WERI-Rb-1 (cell line): ENCODE measurements at regions not wholly inside any gene's neighbourhood (a gene's known extent, or its start where the extent isn't known, plus 50 kb on each side); places are given as distances from the start of the nearest gene placed in this dataset.

Source experiments
- DNase-seq: peaks from one replicate; pipeline ENCODE4 v3.0.0-alpha.2; 2020
- H3K27ac ChIP-seq: fragments of 250-450 bp; sonication (Bioruptor Pico); 2 replicates; pipeline ENCODE4 v1.5.1; 2020; ENCODE audit warnings: mild to moderate bottlenecking, moderate library complexity
- H3K27me3 ChIP-seq: fragments of 250-450 bp; sonication (Bioruptor Pico); 2 replicates; pipeline ENCODE4 v1.5.1; 2021; ENCODE audit warnings: mild to moderate bottlenecking, low read depth, moderate library complexity; ENCODE audit not compliant: insufficient read depth, severe bottlenecking
- H3K36me3 ChIP-seq: fragments of 250-450 bp; sonication (Bioruptor Pico); 2 replicates; pipeline ENCODE4 v1.5.1; 2020; ENCODE audit warnings: mild to moderate bottlenecking, moderate library complexity
- H3K4me3 ChIP-seq: 2 replicates; pipeline ENCODE4 v1.5.1; 2011; ENCODE audit warnings: low read depth, mild to moderate bottlenecking, control low read depth, low read length
- H3K9me3 ChIP-seq: fragments of 250-450 bp; sonication (Bioruptor Pico); 2 replicates; pipeline ENCODE4 v1.5.1; 2021; ENCODE audit warnings: mild to moderate bottlenecking, moderate library complexity; ENCODE audit not compliant: severe bottlenecking
- TF ChIP-seq, protein P1 (sequence below): IDR thresholded peaks from 2 replicates; pipeline ENCODE4 v1.5.1; 2011; ENCODE audit warnings: low read depth, mild to moderate bottlenecking, control low read depth, inconsistent platforms, low read length

DNA sequence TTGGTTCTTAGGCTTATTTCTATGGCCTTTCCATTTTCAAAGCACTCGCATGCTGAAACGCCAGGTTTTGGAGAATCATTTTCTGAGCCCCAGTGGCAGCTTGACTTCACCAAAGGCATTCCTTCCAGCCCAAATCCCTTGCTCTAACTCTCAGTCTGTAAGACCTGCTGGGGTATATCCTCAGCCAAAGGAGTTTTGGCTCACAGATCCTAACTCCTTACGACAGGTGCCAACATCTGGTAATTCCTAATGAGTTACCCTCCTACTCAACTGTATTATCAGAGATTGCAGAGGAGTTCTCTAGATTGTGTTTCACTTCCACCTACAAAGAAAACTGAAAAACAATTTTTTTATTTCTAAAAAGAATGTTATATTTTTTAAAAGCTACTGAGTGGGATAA, 79.0 kb upstream of the RAB27B start:
- no peak overlapping the region for H3K4me3 ChIP-seq
- H3K36me3 ChIP-seq = no peaks in the 10 kb centered on the region
- TF ChIP-seq, protein P1, sequence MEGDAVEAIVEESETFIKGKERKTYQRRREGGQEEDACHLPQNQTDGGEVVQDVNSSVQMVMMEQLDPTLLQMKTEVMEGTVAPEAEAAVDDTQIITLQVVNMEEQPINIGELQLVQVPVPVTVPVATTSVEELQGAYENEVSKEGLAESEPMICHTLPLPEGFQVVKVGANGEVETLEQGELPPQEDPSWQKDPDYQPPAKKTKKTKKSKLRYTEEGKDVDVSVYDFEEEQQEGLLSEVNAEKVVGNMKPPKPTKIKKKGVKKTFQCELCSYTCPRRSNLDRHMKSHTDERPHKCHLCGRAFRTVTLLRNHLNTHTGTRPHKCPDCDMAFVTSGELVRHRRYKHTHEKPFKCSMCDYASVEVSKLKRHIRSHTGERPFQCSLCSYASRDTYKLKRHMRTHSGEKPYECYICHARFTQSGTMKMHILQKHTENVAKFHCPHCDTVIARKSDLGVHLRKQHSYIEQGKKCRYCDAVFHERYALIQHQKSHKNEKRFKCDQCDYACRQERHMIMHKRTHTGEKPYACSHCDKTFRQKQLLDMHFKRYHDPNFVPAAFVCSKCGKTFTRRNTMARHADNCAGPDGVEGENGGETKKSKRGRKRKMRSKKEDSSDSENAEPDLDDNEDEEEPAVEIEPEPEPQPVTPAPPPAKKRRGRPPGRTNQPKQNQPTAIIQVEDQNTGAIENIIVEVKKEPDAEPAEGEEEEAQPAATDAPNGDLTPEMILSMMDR = no peak
- H3K9me3 ChIP-seq = no peaks in the 10 kb centered on the region
- DNase-seq = no peak
- peaks cover 92% of the 10 kb centered on the region for H3K27me3 ChIP-seq
- no peak overlapping the region for H3K27ac ChIP-seq

DNA sequence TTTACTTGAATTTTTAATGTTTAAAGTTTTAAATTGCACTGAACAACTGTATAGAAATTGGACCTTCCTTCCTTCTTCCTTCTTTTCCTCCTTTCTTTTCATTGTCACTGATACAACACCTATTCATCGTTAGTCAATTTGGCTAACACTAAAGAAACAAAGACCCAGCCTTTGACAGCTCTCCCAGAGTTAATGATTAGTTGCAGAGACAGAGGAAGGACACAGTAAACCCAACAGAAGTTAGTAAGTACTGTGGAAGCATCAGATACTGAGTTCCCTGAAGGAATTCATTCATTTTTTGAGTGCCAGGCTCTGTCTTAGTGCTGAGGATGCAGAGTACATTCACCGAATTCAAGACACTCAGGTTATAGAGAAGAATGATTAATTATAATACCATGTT, 77.9 kb upstream of the RAB27B start:
- peaks cover 84% of the 10 kb centered on the region for H3K27me3 ChIP-seq
- TF ChIP-seq, protein P1 = no peak
- no peak for DNase-seq
- H3K27ac ChIP-seq = no peak overlapping the region
- H3K4me3 ChIP-seq = no peak overlapping the region
- H3K36me3 ChIP-seq = no peaks in the 10 kb centered on the region
- no peaks in the 10 kb centered on the region for H3K9me3 ChIP-seq

DNA sequence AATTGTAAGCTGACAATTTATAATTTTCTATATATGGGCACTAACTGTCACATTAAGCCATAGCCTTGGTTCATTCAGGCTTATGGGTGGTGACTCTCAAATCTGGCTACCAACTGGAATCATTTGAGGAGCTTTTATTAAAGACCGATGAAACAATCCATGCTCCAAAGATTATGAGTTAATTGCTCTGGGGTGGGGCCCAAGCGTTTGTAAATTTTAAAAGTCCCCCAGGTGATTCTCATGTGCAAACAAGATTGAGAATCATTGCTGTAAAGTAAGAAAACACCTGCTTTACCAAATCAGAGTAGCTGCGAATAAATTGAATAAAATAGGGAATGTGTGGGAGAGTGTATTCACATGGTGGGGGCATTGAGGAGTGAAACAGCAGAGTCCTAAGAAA, 76.1 kb upstream of the RAB27B start:
- Histone ChIP-seq H3K4me3 (no peak overlapping the region), H3K27me3 (peaks cover 74% of the 10 kb centered on the region), H3K9me3 (no peaks in the 10 kb centered on the region), H3K27ac (no peak overlapping the region), H3K36me3 (no peaks in the 10 kb centered on the region)
- TF ChIP-seq, protein P1 = no peak
- DNase-seq = no peak

DNA sequence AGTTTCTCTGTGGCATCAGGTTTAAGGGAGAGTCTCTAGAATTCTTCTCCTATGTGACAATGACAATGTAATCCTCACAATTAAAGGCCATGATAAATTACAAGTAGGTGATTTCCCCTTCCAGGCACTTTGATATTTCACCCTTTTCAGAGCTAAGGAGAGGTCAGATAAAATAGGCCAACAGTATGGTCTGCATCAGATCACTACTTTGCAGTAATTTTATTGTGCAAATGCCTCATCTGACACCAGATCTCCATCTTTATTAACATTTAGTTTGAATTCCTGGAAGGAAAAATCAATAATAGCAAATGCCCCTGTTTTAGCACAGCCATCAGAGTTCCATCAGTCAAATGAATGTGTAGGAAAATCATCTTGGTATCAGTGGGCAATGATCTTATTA, 72.8 kb upstream of the RAB27B start:
- Histone ChIP-seq H3K4me3 (no peak overlapping the region), H3K36me3 (no peaks in the 10 kb centered on the region), H3K27ac (no peak overlapping the region), H3K27me3 (peaks cover 50% of the 10 kb centered on the region), H3K9me3 (no peaks in the 10 kb centered on the region)
- no peak for DNase-seq
- TF ChIP-seq, protein P1 = no peak

DNA sequence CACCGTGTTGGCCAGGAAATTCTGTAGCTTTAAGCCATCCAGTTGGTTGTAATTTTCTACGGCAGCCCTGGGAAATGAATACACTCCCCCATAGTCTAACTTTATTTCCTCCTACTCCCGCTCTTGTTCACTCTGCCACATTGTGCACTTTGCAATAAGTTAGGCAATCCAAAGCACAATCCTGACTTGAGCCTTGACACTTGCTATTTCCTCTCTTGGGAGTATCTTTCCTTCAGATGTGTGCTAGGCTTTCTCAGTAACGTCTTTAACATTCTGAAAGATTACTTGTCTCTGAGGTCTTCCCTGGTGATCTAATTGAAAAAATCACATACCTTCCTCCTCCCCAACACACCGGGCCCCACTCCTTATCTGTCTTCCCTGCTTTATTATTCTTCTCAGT, 65.9 kb upstream of the RAB27B start:
- H3K36me3 ChIP-seq = no peaks in the 10 kb centered on the region
- no peak overlapping the region for H3K4me3 ChIP-seq
- H3K27ac ChIP-seq = no peak overlapping the region
- peaks cover 50% of the 10 kb centered on the region for H3K27me3 ChIP-seq
- no peaks in the 10 kb centered on the region for H3K9me3 ChIP-seq
- TF ChIP-seq, protein P1 = no peak
- DNase-seq = no peak

DNA sequence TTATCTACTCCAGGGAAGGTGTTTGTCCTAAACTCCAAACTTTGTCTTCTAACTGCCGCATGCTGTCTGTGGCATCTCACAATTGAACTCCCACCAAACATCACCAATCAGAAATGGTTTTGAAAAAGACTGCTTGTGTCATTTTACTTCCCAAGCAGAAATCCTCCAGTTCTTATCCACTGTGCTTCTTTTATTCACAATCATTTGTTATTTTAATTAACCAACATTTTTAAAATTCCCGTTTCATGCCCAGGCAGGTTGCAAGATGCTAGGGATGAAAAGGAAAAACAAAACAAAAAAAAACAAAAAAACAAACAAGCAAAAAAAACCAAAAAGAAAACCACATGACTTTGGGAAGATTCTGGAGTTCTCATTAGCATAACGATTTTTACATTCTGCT, 63.5 kb upstream of the RAB27B start:
- Histone ChIP-seq H3K27me3 (peaks cover 50% of the 10 kb centered on the region), H3K9me3 (no peaks in the 10 kb centered on the region), H3K27ac (no peak overlapping the region), H3K4me3 (no peak overlapping the region), H3K36me3 (no peaks in the 10 kb centered on the region)
- DNase-seq = no peak
- TF ChIP-seq, protein P1 = no peak
